Liver (tissue), 7 donors: ENCODE measurements at regions not wholly inside any gene's neighbourhood (a gene's known extent, or its start where the extent isn't known, plus 50 kb on each side); places are given as distances from the start of the nearest gene placed in this dataset.

Experiments used
- DNase-seq: peaks from one replicate; pipeline ENCODE4 v3.0.0-alpha.2; 2017; ENCODE audit warnings: low spot score
- H3K27ac ChIP-seq, 2 donors: one replicate each; pipeline ENCODE4 v1.7.0; 2013; ENCODE audit warnings: inconsistent platforms in 2 of 2, low read length in 2 of 2, control low read depth in 1 of 2, low read depth in 1 of 2, mild to moderate bottlenecking in 1 of 2
- H3K27me3 ChIP-seq, 4 donors: one replicate each; pipeline versions ENCODE4 v1.6.1 to v1.7.0; 2013; ENCODE audit warnings: low read length in 3 of 4, inconsistent platforms in 1 of 4, mild to moderate bottlenecking in 1 of 4, moderate library complexity in 1 of 4; ENCODE audit not compliant: control insufficient read depth in 4 of 4, insufficient read depth in 4 of 4
- H3K36me3 ChIP-seq, 4 donors: one replicate each; pipeline versions ENCODE4 v1.6.1 to v1.7.0; 2013; ENCODE audit warnings: low read length in 3 of 4, mild to moderate bottlenecking in 3 of 4, low read depth in 1 of 4, moderate library complexity in 1 of 4; ENCODE audit not compliant: control insufficient read depth in 4 of 4, insufficient read depth in 3 of 4
- H3K4me1 ChIP-seq, 4 donors: one replicate each; pipeline versions ENCODE4 v1.6.1 to v1.7.0; 2013; ENCODE audit warnings: low read length in 3 of 4, mild to moderate bottlenecking in 3 of 4, moderate library complexity in 1 of 4; ENCODE audit not compliant: control insufficient read depth in 4 of 4, insufficient read depth in 4 of 4
- H3K4me3 ChIP-seq, 3 donors: one replicate each; pipeline versions ENCODE4 v1.6.1 to v1.7.0; 2013; ENCODE audit warnings: low read length in 3 of 3, control low read depth in 1 of 3, low read depth in 1 of 3, mild to moderate bottlenecking in 1 of 3
- H3K9ac ChIP-seq, 2 donors: one replicate each; pipeline ENCODE4 v1.7.0; 2013; ENCODE audit warnings: low read length in 2 of 2, mild to moderate bottlenecking in 2 of 2, moderate library complexity in 2 of 2, control low read depth in 1 of 2, low read depth in 1 of 2
- H3K9me3 ChIP-seq, 4 donors: one replicate each; pipeline versions ENCODE4 v1.6.1 to v1.7.0; 2013; ENCODE audit warnings: low read length in 3 of 4; ENCODE audit not compliant: control insufficient read depth in 4 of 4
- EGR1 ChIP-seq, 2 donors: IDR thresholded peaks; 2 replicates each; pipeline ENCODE4 v1.6.1; 2016 to 2018; ENCODE audit warnings: antibody characterized with exemption in 2 of 2, low read depth in 2 of 2
- FOXA1 ChIP-seq: IDR thresholded peaks from 2 replicates; pipeline ENCODE4 v1.6.1; 2016; ENCODE audit warnings: antibody characterized with exemption
- FOXA2 ChIP-seq: IDR thresholded peaks from 2 replicates; pipeline ENCODE4 v1.6.1; 2016; ENCODE audit warnings: antibody characterized with exemption
- GABPA ChIP-seq, 2 donors: IDR thresholded peaks in 1 of 2; conservative IDR thresholded peaks in 1 of 2; 2 replicates each; pipeline ENCODE4 v1.6.1; 2016; ENCODE audit warnings: antibody characterized with exemption in 2 of 2, mild to moderate bottlenecking in 1 of 2, moderate library complexity in 1 of 2
- HNF4A ChIP-seq, 2 donors: conservative IDR thresholded peaks; 2 replicates each; pipeline ENCODE4 v1.6.1; 2016; ENCODE audit warnings: antibody characterized with exemption in 2 of 2, mild to moderate bottlenecking in 2 of 2
- HNF4G ChIP-seq: IDR thresholded peaks from 2 replicates; pipeline ENCODE4 v1.6.1; 2016; ENCODE audit warnings: antibody characterized with exemption
- JUND ChIP-seq, 2 donors: IDR thresholded peaks; 2 replicates each; pipeline ENCODE4 v1.6.1; 2016; ENCODE audit warnings: antibody characterized with exemption in 2 of 2
- MAX ChIP-seq: IDR thresholded peaks from 2 replicates; pipeline ENCODE4 v1.6.1; 2016; ENCODE audit warnings: antibody characterized with exemption
- NR2F2 ChIP-seq: IDR thresholded peaks from 2 replicates; pipeline ENCODE4 v1.6.1; 2016; ENCODE audit warnings: antibody characterized with exemption
- RAD21 ChIP-seq, 2 donors: IDR thresholded peaks; 2 replicates each; pipeline ENCODE4 v1.6.1; 2016; ENCODE audit warnings: antibody characterized with exemption in 2 of 2, mild to moderate bottlenecking in 2 of 2
- REST ChIP-seq: IDR thresholded peaks from 2 replicates; pipeline ENCODE4 v1.6.1; 2016; ENCODE audit warnings: antibody characterized with exemption, mild to moderate bottlenecking
- RXRA ChIP-seq, 2 donors: IDR thresholded peaks; 2 replicates each; pipeline ENCODE4 v1.6.1; 2017 to 2018; ENCODE audit warnings: antibody characterized with exemption in 2 of 2, mild to moderate bottlenecking in 1 of 2
- SP1 ChIP-seq: IDR thresholded peaks from 2 replicates; pipeline ENCODE4 v1.6.1; 2018; ENCODE audit warnings: antibody characterized with exemption, mild to moderate bottlenecking
- TAF1 ChIP-seq: conservative IDR thresholded peaks from 2 replicates; pipeline ENCODE4 v1.6.1; 2016; ENCODE audit warnings: antibody characterized with exemption, mild to moderate bottlenecking
- YY1 ChIP-seq: IDR thresholded peaks from 2 replicates; pipeline ENCODE4 v1.6.1; 2016; ENCODE audit warnings: antibody characterized with exemption, mild to moderate bottlenecking
- ZBTB33 ChIP-seq: IDR thresholded peaks from 2 replicates; pipeline ENCODE4 v1.6.1; 2016; ENCODE audit warnings: antibody characterized with exemption
- TF ChIP-seq, protein P1 (sequence below): fragments of 150-350 bp; IDR thresholded peaks from 2 replicates; pipeline ENCODE4 v1.5.1; 2017; ENCODE audit warnings: improper control_type of control experiment, low read depth, low read length; ENCODE audit not compliant: missing input control
- TF ChIP-seq, protein P2 (sequence below): IDR thresholded peaks from 2 replicates; pipeline ENCODE4 v1.6.1; 2016; ENCODE audit warnings: antibody characterized with exemption
- donor health status: healthy.
- donor health status: healthy.
- donor health status: healthy.
- donor health status: healthy.

GRCh38 chr2:196266351-196266750 is 95.0 kb upstream of the STK17B start:
- Histone ChIP-seq H3K9me3 (no peaks in the 10 kb centered on the region), H3K27me3 (no peaks in the 10 kb centered on the region), H3K9ac (no peak overlapping the region), H3K4me1 (no peaks in the 10 kb centered on the region), H3K27ac (no peak overlapping the region), H3K36me3 (no peaks in the 10 kb centered on the region), H3K4me3 (no peak overlapping the region)
- no peak for DNase-seq
- TF ChIP-seq, protein P1, sequence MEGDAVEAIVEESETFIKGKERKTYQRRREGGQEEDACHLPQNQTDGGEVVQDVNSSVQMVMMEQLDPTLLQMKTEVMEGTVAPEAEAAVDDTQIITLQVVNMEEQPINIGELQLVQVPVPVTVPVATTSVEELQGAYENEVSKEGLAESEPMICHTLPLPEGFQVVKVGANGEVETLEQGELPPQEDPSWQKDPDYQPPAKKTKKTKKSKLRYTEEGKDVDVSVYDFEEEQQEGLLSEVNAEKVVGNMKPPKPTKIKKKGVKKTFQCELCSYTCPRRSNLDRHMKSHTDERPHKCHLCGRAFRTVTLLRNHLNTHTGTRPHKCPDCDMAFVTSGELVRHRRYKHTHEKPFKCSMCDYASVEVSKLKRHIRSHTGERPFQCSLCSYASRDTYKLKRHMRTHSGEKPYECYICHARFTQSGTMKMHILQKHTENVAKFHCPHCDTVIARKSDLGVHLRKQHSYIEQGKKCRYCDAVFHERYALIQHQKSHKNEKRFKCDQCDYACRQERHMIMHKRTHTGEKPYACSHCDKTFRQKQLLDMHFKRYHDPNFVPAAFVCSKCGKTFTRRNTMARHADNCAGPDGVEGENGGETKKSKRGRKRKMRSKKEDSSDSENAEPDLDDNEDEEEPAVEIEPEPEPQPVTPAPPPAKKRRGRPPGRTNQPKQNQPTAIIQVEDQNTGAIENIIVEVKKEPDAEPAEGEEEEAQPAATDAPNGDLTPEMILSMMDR: no peak
- TF ChIP-seq GABPA (IDR thresholded peaks at IDR 0.05 in 1 of 2, conservative IDR thresholded peaks at IDR 0.05 in 1 of 2) (no peak), HNF4A (conservative IDR thresholded peaks at IDR 0.05) (no peak), ZBTB33 (no peak), FOXA1 (no peak), MAX (no peak), FOXA2 (no peak), RXRA (IDR thresholded peaks at IDR 0.05) (no peak), JUND (IDR thresholded peaks at IDR 0.05) (no peak), RAD21 (IDR thresholded peaks at IDR 0.05) (no peak), EGR1 (IDR thresholded peaks at IDR 0.05; ENCODE audit: low read depth in 2 of 2) (no peak), HNF4G (no peak), YY1 (no peak), TAF1 (no peak), NR2F2 (no peak), REST (no peak)
- TF ChIP-seq, protein P2, sequence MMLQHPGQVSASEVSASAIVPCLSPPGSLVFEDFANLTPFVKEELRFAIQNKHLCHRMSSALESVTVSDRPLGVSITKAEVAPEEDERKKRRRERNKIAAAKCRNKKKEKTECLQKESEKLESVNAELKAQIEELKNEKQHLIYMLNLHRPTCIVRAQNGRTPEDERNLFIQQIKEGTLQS: no peak

GRCh38 chr2:196266855-196267254 is 95.5 kb upstream of the STK17B start:
- Histone ChIP-seq H3K9me3 (no peaks in the 10 kb centered on the region), H3K9ac (no peak overlapping the region), H3K27ac (no peak overlapping the region), H3K4me1 (no peaks in the 10 kb centered on the region), H3K36me3 (no peaks in the 10 kb centered on the region), H3K27me3 (no peaks in the 10 kb centered on the region), H3K4me3 (no peak overlapping the region)
- DNase-seq: no peak
- TF ChIP-seq HNF4G: no peak
- TF ChIP-seq JUND (IDR thresholded peaks at IDR 0.05): no peak
- TF ChIP-seq MAX: no peak
- no peak for TF ChIP-seq RAD21 (IDR thresholded peaks at IDR 0.05)
- no peak for TF ChIP-seq REST
- no peak for TF ChIP-seq EGR1 (IDR thresholded peaks at IDR 0.05; ENCODE audit: low read depth in 2 of 2)
- no peak for TF ChIP-seq FOXA1
- TF ChIP-seq GABPA (IDR thresholded peaks at IDR 0.05 in 1 of 2, conservative IDR thresholded peaks at IDR 0.05 in 1 of 2): no peak
- no peak for TF ChIP-seq ZBTB33
- TF ChIP-seq SP1: no peak
- TF ChIP-seq YY1: no peak
- TF ChIP-seq FOXA2: no peak
- TF ChIP-seq TAF1: no peak
